GM19023 (cell line): ENCODE measurements at regions not wholly inside any gene's neighbourhood (a gene's known extent, or its start where the extent isn't known, plus 50 kb on each side); places are given as distances from the start of the nearest gene placed in this dataset.
"Not testable (repeated sequence)": the region's sequence is repeated elsewhere in the genome, so short reads cannot be mapped to it uniquely, and the experiment has no call there.

Experiments used
- ATAC-seq: cut with Tn5 transposase; IDR thresholded peaks from one replicate; pipeline ENCODE4 v1.9.1; 2021; ENCODE audit warnings: mild to moderate bottlenecking, moderate library complexity; ENCODE audit not compliant: unreplicated experiment

- ATAC-seq: no peak
Observed at GRCh38 chr6:140816681-140817080, 1316.0 kb upstream of the GJE1 start.

- ATAC-seq: no peak
Observed at GRCh38 chr6:140812636-140813035, 1320.1 kb upstream of the GJE1 start.

- ATAC-seq: no peak
Observed at GRCh38 chr6:140811642-140812041, 1321.1 kb upstream of the GJE1 start.

GRCh38 chr6:140809694-140810101 lies 1323.0 kb upstream of the GJE1 start:
- peak; percentile 77 for ATAC-seq

GRCh38 chr6:140806431-140806830 lies 1326.3 kb upstream of the GJE1 start:
- no peak for ATAC-seq

GRCh38 chr6:140794544-140794943 lies 1338.2 kb upstream of the GJE1 start:
- ATAC-seq: no peak

- no peak for ATAC-seq
Observed at GRCh38 chr6:140790109-140790508, 1342.6 kb upstream of the GJE1 start.

- ATAC-seq: no peak
Observed at GRCh38 chr6:140789466-140789865, 1343.3 kb upstream of the GJE1 start.

- ATAC-seq: no peak
Observed at GRCh38 chr6:140785926-140786325, 1346.8 kb upstream of the GJE1 start.

GRCh38 chr6:140784573-140784972 lies 1348.2 kb upstream of the GJE1 start:
- no peak for ATAC-seq

GRCh38 chr6:140783504-140783903 lies 1349.2 kb upstream of the GJE1 start:
- ATAC-seq: not testable (repeated sequence)

GRCh38 chr6:140782941-140783340 lies 1349.8 kb upstream of the GJE1 start:
- no peak for ATAC-seq

- no peak for ATAC-seq
Observed at GRCh38 chr6:140779991-140780596, 1352.6 kb upstream of the GJE1 start.

- ATAC-seq: no peak
Observed at GRCh38 chr6:140779341-140779740, 1353.4 kb upstream of the GJE1 start.

- ATAC-seq: no peak
Observed at GRCh38 chr6:140777780-140778179, 1354.9 kb upstream of the GJE1 start.

- ATAC-seq: no peak
Observed at GRCh38 chr6:140775061-140775460, 1357.7 kb upstream of the GJE1 start.

GRCh38 chr6:140774080-140774505 lies 1358.6 kb upstream of the GJE1 start:
- peak; percentile 100 for ATAC-seq

- no peak for ATAC-seq
Observed at GRCh38 chr6:140773276-140773675, 1359.4 kb upstream of the GJE1 start.

- ATAC-seq: no peak
Observed at GRCh38 chr6:140772576-140772975, 1360.1 kb upstream of the GJE1 start.

- ATAC-seq: no peak
Observed at GRCh38 chr6:140768133-140768532, 1364.6 kb upstream of the GJE1 start.

- no peak for ATAC-seq
Observed at GRCh38 chr6:140766999-140767398, 1365.7 kb upstream of the GJE1 start.

- no peak for ATAC-seq
Observed at GRCh38 chr6:140758169-140758877, 1374.4 kb upstream of the GJE1 start.

GRCh38 chr6:140752234-140752633 lies 1377.8 kb upstream of the CITED2 start:
- ATAC-seq: no peak
